SK-N-SH (cell line): ENCODE measurements at regions not wholly inside any gene's neighbourhood (a gene's known extent, or its start where the extent isn't known, plus 50 kb on each side); places are given as distances from the start of the nearest gene placed in this dataset.

Experiments used
- CTCF ChIA-PET: fragments of 300-600, 350-600 bp; formaldehyde crosslinking; extraction: SDS; loops from one replicate; lab custom pipeline; 2021; lab: Yijun Ruan, JAX
- POLR2A ChIA-PET: fragments of 350-600 bp; sonication (Branson Sonifier 250); formaldehyde crosslinking; extraction: SDS; loops from one replicate; lab custom pipeline; 2020; ENCODE audit warnings: antibody characterized with exemption, inconsistent platforms; lab: Yijun Ruan, JAX
- DNase-seq: peaks from one replicate; pipeline ENCODE4 v3.0.0; 2012
- H2AFZ ChIP-seq: fragments of 200-600 bp; sonication (generic); 2 replicates; pipeline ENCODE4 v1.8.1; 2016; ENCODE audit warnings: antibody characterized with exemption, mild to moderate bottlenecking, low read depth
- H3F3A ChIP-seq: fragments of 200-600 bp; sonication (generic); replicated peaks from 2 replicates; pipeline ENCODE3; 2016; ENCODE audit warnings: antibody characterized with exemption, mild to moderate bottlenecking; ENCODE audit not compliant: insufficient read depth
- H3K27ac ChIP-seq, 2 experiments: fragments of 200-500 bp in 1 of 2; fragments of 200-600 bp in 1 of 2; sonication (Bioruptor generic) in 1 of 2; sonication (generic), shearing (Covaris generic) in 1 of 2; 2 replicates each; pipeline versions ENCODE4 v1.5.1 to v1.6.1; 2014 to 2016; ENCODE audit warnings: low read depth in 2 of 2, inconsistent platforms in 1 of 2, low read length in 1 of 2, mild to moderate bottlenecking in 1 of 2, mixed read lengths in 1 of 2
- H3K27me3 ChIP-seq: fragments of 200-600 bp; sonication (generic), shearing (Covaris generic); 2 replicates; pipeline ENCODE4 v1.6.1; 2016; ENCODE audit warnings: mixed run types; ENCODE audit not compliant: insufficient read depth
- H3K36me3 ChIP-seq, 2 experiments: fragments of 200-500 bp in 1 of 2; fragments of 200-600 bp in 1 of 2; sonication (Bioruptor generic) in 1 of 2; sonication (generic) in 1 of 2; replicated peaks in 1 of 2; 2 replicates each; pipeline versions ENCODE3 to v1.5.1; 2014 to 2016; ENCODE audit warnings: low read length in 1 of 2, mild to moderate bottlenecking in 1 of 2; ENCODE audit not compliant: insufficient read depth in 2 of 2, control insufficient read depth in 1 of 2
- H3K4me1 ChIP-seq, 2 experiments: fragments of 200-500 bp in 1 of 2; fragments of 200-600 bp in 1 of 2; sonication (Bioruptor generic) in 1 of 2; sonication (generic), shearing (Covaris generic) in 1 of 2; 2 replicates each; pipeline versions ENCODE4 v1.5.1 to v1.6.1; 2014 to 2016; ENCODE audit warnings: low read depth in 1 of 2, low read length in 1 of 2, mixed run types in 1 of 2; ENCODE audit not compliant: insufficient read depth in 2 of 2, control insufficient read depth in 1 of 2
- H3K4me2 ChIP-seq: fragments of 200-600 bp; sonication (generic), shearing (Covaris generic); 2 replicates; pipeline ENCODE4 v1.6.1; 2017; ENCODE audit warnings: mixed run types
- H3K4me3 ChIP-seq, 2 experiments: fragments of 200-500 bp in 1 of 2; fragments of 200-600 bp in 1 of 2; sonication (Bioruptor generic) in 1 of 2; sonication (generic), shearing (Covaris generic) in 1 of 2; 2 replicates each; pipeline versions ENCODE4 v1.5.1 to v1.8.1; 2014 to 2016; ENCODE audit warnings: low read depth in 2 of 2, inconsistent platforms in 1 of 2, low read length in 1 of 2, mild to moderate bottlenecking in 1 of 2, mixed read lengths in 1 of 2, moderate library complexity in 1 of 2
- H3K79me2 ChIP-seq: fragments of 200-600 bp; sonication (generic); 2 replicates; pipeline ENCODE4 v1.8.1; 2017; ENCODE audit warnings: mild to moderate bottlenecking; ENCODE audit not compliant: insufficient read depth
- H3K9ac ChIP-seq: fragments of 200-600 bp; sonication (generic); 2 replicates; pipeline ENCODE4 v1.6.1; 2017; ENCODE audit warnings: mixed run types
- H3K9me2 ChIP-seq: fragments of 200-600 bp; sonication (generic); 2 replicates; pipeline ENCODE4 v1.6.1; 2017; ENCODE audit warnings: mixed run types
- H3K9me3 ChIP-seq: fragments of 200-600 bp; sonication (generic); 2 replicates; pipeline ENCODE4 v1.6.1; 2017; ENCODE audit warnings: mixed run types, mild to moderate bottlenecking, moderate library complexity
- H4K20me1 ChIP-seq: fragments of 200-600 bp; sonication (generic); 2 replicates; pipeline ENCODE4 v1.6.1; 2017; ENCODE audit warnings: mild to moderate bottlenecking, mixed run types; ENCODE audit not compliant: insufficient read depth
- CHD2 ChIP-seq: fragments of 150-350 bp; IDR thresholded peaks from 2 replicates; pipeline ENCODE4 v1.6.1; 2018; ENCODE audit warnings: low read length; ENCODE audit not compliant: partially characterized antibody
- EP300 ChIP-seq, 2 experiments: IDR thresholded peaks; 2 replicates each; pipeline versions ENCODE4 v1.4.0 to v1.6.1; 2012; ENCODE audit warnings: borderline replicate concordance in 1 of 2, low read depth in 1 of 2, low read length in 1 of 2
- FOXJ3 ChIP-seq: sonication (generic); formaldehyde crosslinking; IDR thresholded peaks from 2 replicates; pipeline ENCODE4 v1.5.1; 2020; ENCODE audit warnings: mild to moderate bottlenecking, missing genetic modification reagents
- FOXM1 ChIP-seq: IDR thresholded peaks from 2 replicates; pipeline ENCODE4 v1.4.0; 2012; ENCODE audit warnings: low read depth, mild to moderate bottlenecking
- MEF2A ChIP-seq: IDR thresholded peaks from 2 replicates; pipeline ENCODE4 v1.4.0; 2012; ENCODE audit warnings: low read depth, borderline replicate concordance
- MXI1 ChIP-seq: IDR thresholded peaks from 2 replicates; pipeline ENCODE4 v1.6.1; 2012; ENCODE audit warnings: mild to moderate bottlenecking, low read depth, low read length, improper control_type of control experiment
- POLR2AphosphoS5 ChIP-seq: IDR thresholded peaks from 2 replicates; pipeline ENCODE4 v1.6.1; 2012; ENCODE audit warnings: low read depth, low read length
- RCOR1 ChIP-seq: fragments of 150-350 bp; IDR thresholded peaks from 2 replicates; pipeline ENCODE4 v1.6.1; 2017; ENCODE audit warnings: antibody characterized with exemption, low read length
- RFX5 ChIP-seq: IDR thresholded peaks from 2 replicates; pipeline ENCODE4 v1.6.1; 2012; ENCODE audit warnings: mild to moderate bottlenecking, improper control_type of control experiment, low read length
- SMC3 ChIP-seq: IDR thresholded peaks from 2 replicates; pipeline ENCODE4 v1.6.1; 2012; ENCODE audit warnings: low read depth, low read length, improper control_type of control experiment
- WGBS: methylation state at CpG from one replicate; pipeline ENCODE4 v1.1.6; 2017; ENCODE audit warnings: low lambda C conversion rate; 5-methylcytosine and 5-hydroxymethylcytosine counted together
- TF ChIP-seq, protein P1 (sequence below): IDR thresholded peaks from 2 replicates; pipeline ENCODE4 v1.4.0; 2012; ENCODE audit warnings: low read depth
- TF ChIP-seq, protein P2 (sequence below): fragments of 200-600 bp; sonication (generic); IDR thresholded peaks from 2 replicates; pipeline ENCODE4 v1.6.1; 2017; ENCODE audit warnings: antibody characterized with exemption, mild to moderate bottlenecking, moderate library complexity
- TF ChIP-seq, protein P3 (sequence below): fragments of 150-350 bp; IDR thresholded peaks from 2 replicates; pipeline ENCODE4 v1.6.1; 2017; ENCODE audit warnings: antibody characterized with exemption, low read length, low read depth, borderline replicate concordance
- TF ChIP-seq, protein P4 (sequence below): IDR thresholded peaks from 2 replicates; pipeline ENCODE4 v1.4.0; 2012; ENCODE audit warnings: low read depth, borderline replicate concordance
- TF ChIP-seq, protein P5 (sequence below): IDR thresholded peaks from 2 replicates; pipeline ENCODE4; 2012

DNA sequence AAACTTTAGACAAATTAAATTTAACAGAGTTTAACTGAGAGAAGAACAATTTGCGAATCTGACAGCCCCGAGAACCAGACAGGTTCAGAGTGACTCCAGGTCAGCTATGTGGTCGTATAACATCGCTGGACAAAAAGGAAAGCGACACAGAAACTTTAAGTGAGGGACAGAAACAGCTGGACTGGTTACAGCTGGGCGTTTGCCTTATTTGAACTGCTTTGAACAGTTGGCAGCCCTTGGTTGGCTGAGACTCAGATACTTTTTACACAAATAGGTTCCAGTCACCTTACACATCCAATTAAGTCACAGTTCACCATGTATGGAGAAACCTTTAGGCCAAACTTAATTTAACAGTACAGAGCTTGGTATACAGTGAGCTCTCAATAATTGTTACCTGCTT, 436.9 kb downstream of the GUCY1A2 start:
- TF ChIP-seq MXI1 (no peak), RFX5 (no peak), CHD2 (no peak), FOXM1 (no peak), RCOR1 (no peak), SMC3 (no peak), MEF2A (no peak), EP300 (IDR thresholded peaks at IDR 0.05; ENCODE audit: borderline replicate concordance in 1 of 2, low read depth in 1 of 2, low read length in 1 of 2) (no peak), POLR2AphosphoS5 (no peak), FOXJ3 (no peak)
- TF ChIP-seq, protein P1, sequence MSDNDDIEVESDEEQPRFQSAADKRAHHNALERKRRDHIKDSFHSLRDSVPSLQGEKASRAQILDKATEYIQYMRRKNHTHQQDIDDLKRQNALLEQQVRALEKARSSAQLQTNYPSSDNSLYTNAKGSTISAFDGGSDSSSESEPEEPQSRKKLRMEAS, result no peak
- TF ChIP-seq, protein P2, sequence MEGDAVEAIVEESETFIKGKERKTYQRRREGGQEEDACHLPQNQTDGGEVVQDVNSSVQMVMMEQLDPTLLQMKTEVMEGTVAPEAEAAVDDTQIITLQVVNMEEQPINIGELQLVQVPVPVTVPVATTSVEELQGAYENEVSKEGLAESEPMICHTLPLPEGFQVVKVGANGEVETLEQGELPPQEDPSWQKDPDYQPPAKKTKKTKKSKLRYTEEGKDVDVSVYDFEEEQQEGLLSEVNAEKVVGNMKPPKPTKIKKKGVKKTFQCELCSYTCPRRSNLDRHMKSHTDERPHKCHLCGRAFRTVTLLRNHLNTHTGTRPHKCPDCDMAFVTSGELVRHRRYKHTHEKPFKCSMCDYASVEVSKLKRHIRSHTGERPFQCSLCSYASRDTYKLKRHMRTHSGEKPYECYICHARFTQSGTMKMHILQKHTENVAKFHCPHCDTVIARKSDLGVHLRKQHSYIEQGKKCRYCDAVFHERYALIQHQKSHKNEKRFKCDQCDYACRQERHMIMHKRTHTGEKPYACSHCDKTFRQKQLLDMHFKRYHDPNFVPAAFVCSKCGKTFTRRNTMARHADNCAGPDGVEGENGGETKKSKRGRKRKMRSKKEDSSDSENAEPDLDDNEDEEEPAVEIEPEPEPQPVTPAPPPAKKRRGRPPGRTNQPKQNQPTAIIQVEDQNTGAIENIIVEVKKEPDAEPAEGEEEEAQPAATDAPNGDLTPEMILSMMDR, result no peak
- TF ChIP-seq, protein P3, sequence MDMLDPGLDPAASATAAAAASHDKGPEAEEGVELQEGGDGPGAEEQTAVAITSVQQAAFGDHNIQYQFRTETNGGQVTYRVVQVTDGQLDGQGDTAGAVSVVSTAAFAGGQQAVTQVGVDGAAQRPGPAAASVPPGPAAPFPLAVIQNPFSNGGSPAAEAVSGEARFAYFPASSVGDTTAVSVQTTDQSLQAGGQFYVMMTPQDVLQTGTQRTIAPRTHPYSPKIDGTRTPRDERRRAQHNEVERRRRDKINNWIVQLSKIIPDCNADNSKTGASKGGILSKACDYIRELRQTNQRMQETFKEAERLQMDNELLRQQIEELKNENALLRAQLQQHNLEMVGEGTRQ, result no peak
- TF ChIP-seq, protein P4, sequence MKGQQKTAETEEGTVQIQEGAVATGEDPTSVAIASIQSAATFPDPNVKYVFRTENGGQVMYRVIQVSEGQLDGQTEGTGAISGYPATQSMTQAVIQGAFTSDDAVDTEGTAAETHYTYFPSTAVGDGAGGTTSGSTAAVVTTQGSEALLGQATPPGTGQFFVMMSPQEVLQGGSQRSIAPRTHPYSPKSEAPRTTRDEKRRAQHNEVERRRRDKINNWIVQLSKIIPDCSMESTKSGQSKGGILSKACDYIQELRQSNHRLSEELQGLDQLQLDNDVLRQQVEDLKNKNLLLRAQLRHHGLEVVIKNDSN, result no peak
- TF ChIP-seq, protein P5, sequence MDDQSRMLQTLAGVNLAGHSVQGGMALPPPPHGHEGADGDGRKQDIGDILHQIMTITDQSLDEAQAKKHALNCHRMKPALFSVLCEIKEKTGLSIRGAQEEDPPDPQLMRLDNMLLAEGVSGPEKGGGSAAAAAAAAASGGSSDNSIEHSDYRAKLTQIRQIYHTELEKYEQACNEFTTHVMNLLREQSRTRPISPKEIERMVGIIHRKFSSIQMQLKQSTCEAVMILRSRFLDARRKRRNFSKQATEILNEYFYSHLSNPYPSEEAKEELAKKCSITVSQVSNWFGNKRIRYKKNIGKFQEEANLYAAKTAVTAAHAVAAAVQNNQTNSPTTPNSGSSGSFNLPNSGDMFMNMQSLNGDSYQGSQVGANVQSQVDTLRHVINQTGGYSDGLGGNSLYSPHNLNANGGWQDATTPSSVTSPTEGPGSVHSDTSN, result no peak
- 42% methylated on average over 6 of the region's 6 CpGs for WGBS
- Histone ChIP-seq H3K9ac (no peak overlapping the region), H3K4me1 (no peaks in the 10 kb centered on the region), H4K20me1 (no peaks in the 10 kb centered on the region), H3K79me2 (no peaks in the 10 kb centered on the region), H3K9me2 (no peaks in the 10 kb centered on the region), H3K27ac (no peak overlapping the region), H3F3A (no peaks in the 10 kb centered on the region), H3K4me3 (no peak overlapping the region), H3K4me2 (no peak overlapping the region), H3K9me3 (no peaks in the 10 kb centered on the region), H3K27me3 (no peaks in the 10 kb centered on the region), H3K36me3 (no peaks in the 10 kb centered on the region), H2AFZ (0 out of 2 replicates have a peak overlapping the region, but pooled peaks have one; percentile 35)
- ChIA-PET CTCF (no interaction called here), POLR2A (no interaction called here)
- DNase-seq, result no peak
